Left cardiac atrium (tissue), 4 donors: ENCODE measurements at regions not wholly inside any gene's neighbourhood (a gene's known extent, or its start where the extent isn't known, plus 50 kb on each side); places are given as distances from the start of the nearest gene placed in this dataset.
"Not testable (repeated sequence)": the region's sequence is repeated elsewhere in the genome, so short reads cannot be mapped to it uniquely, and the experiment has no call there.

Experiments used
- ATAC-seq, 2 donors: fragments of 200-7000 bp; cut with Tn5 transposase; one replicate each; pipeline ENCODE4 v1.9.1; 2020; ENCODE audit warnings: mild to moderate bottlenecking in 2 of 2, moderate library complexity in 2 of 2
- DNase-seq: peaks from one replicate; pipeline ENCODE4 v3.0.0-alpha.2; 2020
- intact Hi-C, 2 donors: fragments of 100-400 bp; cut with DNase I; formaldehyde crosslinking; loops; one replicate each; pipeline versions ENCODE4 v1.14.1 to v1.15.1; 2022 to 2023
- donor health status: DM: no; HTN: yes; CAD: no.
- donor health status: DM: no; HTN: yes; CAD: no; lungs with severe emphysema.
- donor health status: DM: yes; HTN: yes; CAD: no.
- donor health status: Dilated cardiomyopathy.

- intact Hi-C loops = no loop called here
- no peak for ATAC-seq
These were observed 98.9 kb upstream of the IGSF10 start for GRCh38 chr3:151559736-151560135.

GRCh38 chr3:151558661-151559060 is 97.8 kb upstream of the IGSF10 start:
- DNase-seq (no peak), ATAC-seq (peak in 1 of 2 donors; percentile 50)
- intact Hi-C loops = no loop called here

More at GRCh38 chr3:151559736-151560135, 98.9 kb upstream of the IGSF10 start:
- DNase-seq = no peak

GRCh38 chr3:151557068-151557840 is 96.4 kb upstream of the IGSF10 start:
- ATAC-seq (no peak), DNase-seq (no peak)
- intact Hi-C loops = no loop called here

GRCh38 chr3:151556596-151556995 is 95.7 kb upstream of the IGSF10 start:
- DNase-seq = no peak
- ATAC-seq = no peak
- intact Hi-C loops = no loop called here

- ATAC-seq = no peak
- intact Hi-C loops = no loop called here
- DNase-seq = no peak
These were observed 94.7 kb upstream of the IGSF10 start for GRCh38 chr3:151555523-151555922.

GRCh38 chr3:151553888-151554287 is 93.0 kb upstream of the IGSF10 start:
- intact Hi-C loops = no loop called here
- peak; percentile 36 for DNase-seq

GRCh38 chr3:151552589-151552988 is 91.7 kb upstream of the IGSF10 start:
- ATAC-seq (no peak), DNase-seq (no peak)
- intact Hi-C loops = no loop called here

More at GRCh38 chr3:151553888-151554287, 93.0 kb upstream of the IGSF10 start:
- no peak for ATAC-seq

- peak; percentile 53 to 60 for ATAC-seq
- no peak for DNase-seq
- intact Hi-C loops = no loop called here
These were observed 89.8 kb upstream of the IGSF10 start for GRCh38 chr3:151550642-151551041.

GRCh38 chr3:151550025-151550618 is 89.3 kb upstream of the IGSF10 start:
- DNase-seq (no peak), ATAC-seq (peak; percentile 79 to 82)
- intact Hi-C loops = no loop called here

GRCh38 chr3:151548195-151548594 is 87.3 kb upstream of the IGSF10 start:
- peak; percentile 51 to 53 for ATAC-seq

GRCh38 chr3:151544164-151544548 is 83.3 kb upstream of the IGSF10 start:
- DNase-seq = no peak
- no peak for ATAC-seq
- intact Hi-C loops = no loop called here

More at GRCh38 chr3:151548195-151548594, 87.3 kb upstream of the IGSF10 start:
- intact Hi-C loops = no loop called here
- DNase-seq = no peak

GRCh38 chr3:151541178-151541577 is 80.3 kb upstream of the IGSF10 start:
- DNase-seq (no peak), ATAC-seq (no peak)
- intact Hi-C loops = no loop called here

- intact Hi-C loops = no loop called here
- DNase-seq (no peak), ATAC-seq (no peak)
These were observed 78.7 kb upstream of the IGSF10 start for GRCh38 chr3:151539599-151539998.

- intact Hi-C loops = no loop called here
- DNase-seq (no peak), ATAC-seq (peak; percentile 79 to 88)
These were observed 77.9 kb upstream of the IGSF10 start for GRCh38 chr3:151538456-151539393.

- ATAC-seq = peak in 1 of 2 donors; percentile 54
- intact Hi-C loops = no loop called here
- no peak for DNase-seq
These were observed 76.9 kb upstream of the IGSF10 start for GRCh38 chr3:151537726-151538125.

- DNase-seq (no peak), ATAC-seq (no peak)
- intact Hi-C loops = no loop called here
These were observed 65.9 kb upstream of the IGSF10 start for GRCh38 chr3:151526757-151527156.

GRCh38 chr3:151520105-151520504 is 59.2 kb upstream of the IGSF10 start:
- ATAC-seq = no peak
- no peak for DNase-seq
- intact Hi-C loops = no loop called here

- DNase-seq, intact Hi-C loops, ATAC-seq: not testable (repeated sequence)
These were observed 50.6 kb upstream of the IGSF10 start for GRCh38 chr3:151511433-151511832.
